Ovary (tissue), 7 donors: ENCODE measurements at regions not wholly inside any gene's neighbourhood (a gene's known extent, or its start where the extent isn't known, plus 50 kb on each side); places are given as distances from the start of the nearest gene placed in this dataset.

Experiments used
- DNase-seq, 5 donors: peaks; one replicate each; pipeline ENCODE4 v3.0.0-alpha.2; 2019 to 2020
- H3K27ac ChIP-seq, 2 donors: fragments of 200-600 bp; one replicate each; pipeline versions ENCODE4 v1.5.1 to v1.8.0; 2019 to 2022
- H3K27me3 ChIP-seq: fragments of 200-600 bp; one replicate; pipeline ENCODE4 v1.8.0; 2022
- H3K36me3 ChIP-seq: fragments of 200-600 bp; sonication (generic); one replicate; pipeline ENCODE4 v1.5.1; 2019
- H3K4me1 ChIP-seq: one replicate; pipeline ENCODE4 v1.8.1; 2013; ENCODE audit warnings: mild to moderate bottlenecking, moderate library complexity; ENCODE audit not compliant: insufficient read depth
- H3K4me3 ChIP-seq: fragments of 200-600 bp; sonication (generic); one replicate; pipeline ENCODE4 v1.5.1; 2017
- H3K9me3 ChIP-seq, 2 donors: fragments of 200-600 bp in 1 of 2; sonication (generic) in 1 of 2; one replicate each; pipeline versions ENCODE4 v1.5.1 to v1.8.1; 2013 to 2019; ENCODE audit warnings: mild to moderate bottlenecking in 1 of 2, moderate library complexity in 1 of 2
- EP300 ChIP-seq: sonication (generic); formaldehyde crosslinking; IDR thresholded peaks from one replicate; pipeline ENCODE4 v1.6.1; 2017; ENCODE audit warnings: antibody characterized with exemption
- POLR2A ChIP-seq: fragments of 450-650 bp; IDR thresholded peaks from one replicate; pipeline ENCODE4 v1.6.1; 2017; ENCODE audit warnings: antibody characterized with exemption, mild to moderate bottlenecking, moderate library complexity
- WGBS, 3 donors: extraction: QIAGEN DNeasy Blood & Tissue Kit in 1 of 3; methylation state at CpG; one replicate each; pipeline versions ENCODE4 v1.1.5 to v1.1.7; 2013 to 2017; 5-methylcytosine and 5-hydroxymethylcytosine counted together
- intact Hi-C, 4 donors: fragments of 100-400 bp; cut with DNase I; formaldehyde crosslinking; loops; one replicate each; pipeline versions ENCODE4 v1.11.0 to v1.15.1; 2022 to 2023
- TF ChIP-seq, protein P1 (sequence below), 3 donors: fragments of 450-650 bp in 2 of 3; fragments of 200-600 bp in 1 of 3; IDR thresholded peaks; one replicate each; pipeline versions ENCODE4 v1.5.1 to v1.8.0; 2016 to 2022; ENCODE audit warnings: antibody characterized with exemption in 3 of 3, mild to moderate bottlenecking in 1 of 3
- donor health status: DM: no; HTN: no; CAD: no; lungs with moderate emphysema.
- donor health status: DM: no; HTN: no; CAD: no.
- donor health status: Bipolar disorder and iron deficiency.
- donor health status: DM: no; HTN: no; CAD: no.
- donor health status: DM: yes; HTN: yes; CAD: no.

GRCh38 chr1:14320518-14320917, 278.0 kb upstream of the KAZN start:
- no peak overlapping the region for H3K27ac ChIP-seq
- H3K27me3 ChIP-seq, result no peaks in the 10 kb centered on the region
- no peaks in the 10 kb centered on the region for H3K36me3 ChIP-seq
- DNase-seq, result no peak
- no peak overlapping the region for H3K4me3 ChIP-seq
- H3K4me1 ChIP-seq, result no peaks in the 10 kb centered on the region
- no peaks in the 10 kb centered on the region for H3K9me3 ChIP-seq
- TF ChIP-seq EP300 (no peak), POLR2A (no peak)
- TF ChIP-seq, protein P1, sequence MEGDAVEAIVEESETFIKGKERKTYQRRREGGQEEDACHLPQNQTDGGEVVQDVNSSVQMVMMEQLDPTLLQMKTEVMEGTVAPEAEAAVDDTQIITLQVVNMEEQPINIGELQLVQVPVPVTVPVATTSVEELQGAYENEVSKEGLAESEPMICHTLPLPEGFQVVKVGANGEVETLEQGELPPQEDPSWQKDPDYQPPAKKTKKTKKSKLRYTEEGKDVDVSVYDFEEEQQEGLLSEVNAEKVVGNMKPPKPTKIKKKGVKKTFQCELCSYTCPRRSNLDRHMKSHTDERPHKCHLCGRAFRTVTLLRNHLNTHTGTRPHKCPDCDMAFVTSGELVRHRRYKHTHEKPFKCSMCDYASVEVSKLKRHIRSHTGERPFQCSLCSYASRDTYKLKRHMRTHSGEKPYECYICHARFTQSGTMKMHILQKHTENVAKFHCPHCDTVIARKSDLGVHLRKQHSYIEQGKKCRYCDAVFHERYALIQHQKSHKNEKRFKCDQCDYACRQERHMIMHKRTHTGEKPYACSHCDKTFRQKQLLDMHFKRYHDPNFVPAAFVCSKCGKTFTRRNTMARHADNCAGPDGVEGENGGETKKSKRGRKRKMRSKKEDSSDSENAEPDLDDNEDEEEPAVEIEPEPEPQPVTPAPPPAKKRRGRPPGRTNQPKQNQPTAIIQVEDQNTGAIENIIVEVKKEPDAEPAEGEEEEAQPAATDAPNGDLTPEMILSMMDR (IDR thresholded peaks at IDR 0.05), result no peak
- 69 to 72% (median 71%) methylated on average over 2 of the region's 2 CpGs for WGBS, 3 donors
- intact Hi-C loops, result no loop called here

DNA sequence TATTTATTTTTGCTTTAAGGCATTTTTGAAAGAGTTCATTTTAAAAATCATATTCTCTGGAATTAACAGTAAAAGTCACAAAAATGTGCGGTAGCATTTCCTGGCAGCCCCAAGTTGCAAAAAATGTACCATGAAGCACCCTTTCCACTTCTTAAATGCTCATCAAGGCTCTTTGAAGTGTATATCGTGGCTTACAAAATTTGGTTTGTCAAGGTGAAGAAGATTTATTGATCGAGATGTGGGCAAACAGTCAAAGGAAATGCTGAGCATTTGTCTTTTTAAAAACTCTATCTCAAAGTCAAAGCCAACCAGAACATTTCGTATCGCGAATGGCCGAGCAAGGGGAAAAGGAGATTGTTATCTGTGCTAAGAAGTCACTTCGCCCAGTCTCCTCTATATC, 277.5 kb upstream of the KAZN start:
- TF ChIP-seq, protein P1 (IDR thresholded peaks at IDR 0.05), result no peak
- TF ChIP-seq POLR2A (no peak), EP300 (no peak)

GRCh38 chr1:14321422-14321821, 277.1 kb upstream of the KAZN start:
- TF ChIP-seq POLR2A, result no peak
- TF ChIP-seq, protein P1 (IDR thresholded peaks at IDR 0.05), result no peak
- TF ChIP-seq EP300, result no peak
- 43 to 62% (median 49%) methylated on average over 1 of the region's 1 CpG for WGBS, 3 donors
- no peaks in the 10 kb centered on the region for H3K36me3 ChIP-seq
- no peaks in the 10 kb centered on the region for H3K4me1 ChIP-seq
- no peaks in the 10 kb centered on the region for H3K27me3 ChIP-seq
- no peak overlapping the region for H3K4me3 ChIP-seq
- no peak overlapping the region for H3K27ac ChIP-seq
- no peak for DNase-seq
- intact Hi-C loops, result no loop called here
- H3K9me3 ChIP-seq, result no peaks in the 10 kb centered on the region

More for the DNA sequence above, 277.5 kb upstream of the KAZN start:
- H3K27ac ChIP-seq, result no peak overlapping the region
- 87 to 89% (median 88%) methylated on average over 8 of the region's 8 CpGs for WGBS, 3 donors
- intact Hi-C loops, result no loop called here
- H3K27me3 ChIP-seq, result no peaks in the 10 kb centered on the region
- H3K4me3 ChIP-seq, result no peak overlapping the region
- no peaks in the 10 kb centered on the region for H3K36me3 ChIP-seq
- H3K9me3 ChIP-seq, result no peaks in the 10 kb centered on the region
- H3K4me1 ChIP-seq, result no peaks in the 10 kb centered on the region
- DNase-seq, result no peak

DNA sequence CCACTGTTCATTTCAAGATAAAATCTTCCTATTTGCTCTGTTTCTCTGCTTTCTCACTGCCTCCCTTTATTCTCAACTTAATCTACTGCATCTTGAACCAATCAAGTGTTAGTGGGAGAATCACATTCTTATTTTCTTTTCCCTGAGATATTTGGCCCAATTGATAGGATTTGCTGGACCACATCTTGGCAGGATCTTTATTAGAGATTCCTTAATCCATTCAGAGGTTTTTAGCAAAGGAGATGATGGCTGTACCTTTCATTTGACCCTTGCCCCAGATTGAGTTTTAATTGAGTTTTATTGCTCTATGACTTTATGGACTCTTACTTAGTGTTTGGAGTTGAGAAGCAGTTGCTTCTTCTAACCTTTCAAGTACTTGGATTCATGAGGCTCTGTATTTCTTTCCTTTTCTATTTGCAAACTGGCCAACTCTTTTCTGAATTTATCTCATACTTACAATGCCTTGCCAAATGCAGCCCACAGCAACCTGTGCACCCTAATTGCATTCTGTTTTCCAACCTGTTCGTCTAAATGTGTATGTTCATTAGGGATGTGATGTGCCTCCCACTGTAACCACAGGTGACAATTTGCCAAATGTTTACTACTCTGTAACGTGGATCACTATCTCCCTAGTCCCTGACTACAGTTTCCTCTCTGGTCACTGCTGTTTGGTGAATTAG, 274.8 kb upstream of the KAZN start:
- 29 to 40% (median 38%) methylated on average over 2 of the region's 2 CpGs for WGBS, 3 donors
- DNase-seq, result no peak
- Histone ChIP-seq H3K27ac (no peak overlapping the region), H3K27me3 (no peaks in the 10 kb centered on the region), H3K9me3 (no peaks in the 10 kb centered on the region), H3K4me3 (no peak overlapping the region), H3K4me1 (no peaks in the 10 kb centered on the region), H3K36me3 (no peaks in the 10 kb centered on the region)
- intact Hi-C loops, result no loop called here
- TF ChIP-seq, protein P1 (IDR thresholded peaks at IDR 0.05), result no peak
- no peak for TF ChIP-seq EP300
